KMS-11 (cell line): ENCODE measurements at regions not wholly inside any gene's neighbourhood (a gene's known extent, or its start where the extent isn't known, plus 50 kb on each side); places are given as distances from the start of the nearest gene placed in this dataset.

Experiments used
- H2AFZ ChIP-seq: fragments of 200-600 bp; sonication (generic); 2 replicates; pipeline ENCODE4 v1.6.1; 2016; ENCODE audit warnings: antibody characterized with exemption, mixed run types, low read depth
- H3K27ac ChIP-seq: fragments of 200-600 bp; sonication (generic); 2 replicates; pipeline ENCODE4 v1.6.1; 2016; ENCODE audit warnings: mild to moderate bottlenecking, mixed run types
- H3K27me3 ChIP-seq: fragments of 200-600 bp; sonication (generic); 2 replicates; pipeline ENCODE4 v1.6.1; 2017; ENCODE audit warnings: mild to moderate bottlenecking, low read depth, mixed run types, moderate library complexity; ENCODE audit not compliant: insufficient read depth
- H3K36me3 ChIP-seq: fragments of 200-600 bp; sonication (generic); 2 replicates; pipeline ENCODE4 v1.6.1; 2017; ENCODE audit warnings: mild to moderate bottlenecking, mixed run types; ENCODE audit not compliant: insufficient read depth
- H3K4me1 ChIP-seq: fragments of 200-600 bp; sonication (generic); 2 replicates; pipeline ENCODE4 v1.6.1; 2016; ENCODE audit warnings: mild to moderate bottlenecking, low read depth, mixed run types; ENCODE audit not compliant: poor library complexity, severe bottlenecking
- H3K4me2 ChIP-seq: fragments of 200-600 bp; sonication (generic); 2 replicates; pipeline ENCODE4 v1.7.0; 2016; ENCODE audit warnings: mild to moderate bottlenecking, mixed run types
- H3K4me3 ChIP-seq: fragments of 200-600 bp; sonication (generic); IDR thresholded peaks from 2 replicates; pipeline ENCODE4 v1.6.1; 2017; ENCODE audit warnings: low read depth, low read length, mixed read lengths; ENCODE audit not compliant: insufficient read depth
- H3K79me2 ChIP-seq: fragments of 200-600 bp; sonication (generic); 2 replicates; pipeline ENCODE4 v1.6.1; 2016; ENCODE audit warnings: low read depth, mixed run types; ENCODE audit not compliant: insufficient read depth
- H3K9ac ChIP-seq: fragments of 200-600 bp; sonication (generic); 2 replicates; pipeline ENCODE4 v1.6.1; 2016; ENCODE audit warnings: mild to moderate bottlenecking, mixed run types
- H4K20me1 ChIP-seq: fragments of 200-600 bp; sonication (generic); 2 replicates; pipeline ENCODE4 v1.6.1; 2016; ENCODE audit warnings: mild to moderate bottlenecking, mixed run types; ENCODE audit not compliant: insufficient read depth
- CTCF ChIP-seq: fragments of 200-600 bp; sonication (generic); conservative IDR thresholded peaks from 2 replicates; pipeline ENCODE4 v1.6.1; 2017; ENCODE audit warnings: low read depth, mild to moderate bottlenecking, antibody characterized with exemption, low read length, moderate library complexity, mixed read lengths

- Histone ChIP-seq H3K27ac (no peak overlapping the region), H3K4me3 (no peak overlapping the region), H2AFZ (no peak overlapping the region), H3K79me2 (no peaks in the 10 kb centered on the region), H3K4me2 (no peak overlapping the region), H3K36me3 (no peaks in the 10 kb centered on the region), H3K9ac (no peak overlapping the region), H3K4me1 (no peaks in the 10 kb centered on the region), H4K20me1 (no peaks in the 10 kb centered on the region), H3K27me3 (no peaks in the 10 kb centered on the region)
- no peak for TF ChIP-seq CTCF
Measured at GRCh38 chr2:4415171-4415570, 711.8 kb downstream of the DCDC2C start.

- no peak for TF ChIP-seq CTCF
Measured at GRCh38 chr2:4415810-4416413, 712.5 kb downstream of the DCDC2C start.

GRCh38 chr2:4416431-4416830, 713.1 kb downstream of the DCDC2C start:
- H3K27me3 ChIP-seq = no peaks in the 10 kb centered on the region
- no peak overlapping the region for H3K4me2 ChIP-seq
- no peak overlapping the region for H3K9ac ChIP-seq
- no peak overlapping the region for H3K27ac ChIP-seq
- no peaks in the 10 kb centered on the region for H3K79me2 ChIP-seq
- H3K4me3 ChIP-seq = no peak overlapping the region
- no peak for TF ChIP-seq CTCF
- no peaks in the 10 kb centered on the region for H3K36me3 ChIP-seq
- H4K20me1 ChIP-seq = no peaks in the 10 kb centered on the region
- no peaks in the 10 kb centered on the region for H3K4me1 ChIP-seq
- no peak overlapping the region for H2AFZ ChIP-seq

More at GRCh38 chr2:4415810-4416413, 712.5 kb downstream of the DCDC2C start:
- H3K4me3 ChIP-seq = no peak overlapping the region
- H3K4me2 ChIP-seq = no peak overlapping the region
- H3K79me2 ChIP-seq = no peaks in the 10 kb centered on the region
- H4K20me1 ChIP-seq = no peaks in the 10 kb centered on the region
- no peak overlapping the region for H2AFZ ChIP-seq
- no peak overlapping the region for H3K9ac ChIP-seq
- H3K4me1 ChIP-seq = no peaks in the 10 kb centered on the region
- H3K36me3 ChIP-seq = no peaks in the 10 kb centered on the region
- H3K27me3 ChIP-seq = no peaks in the 10 kb centered on the region
- H3K27ac ChIP-seq = no peak overlapping the region

- no peaks in the 10 kb centered on the region for H3K4me1 ChIP-seq
- H3K79me2 ChIP-seq = no peaks in the 10 kb centered on the region
- no peak for TF ChIP-seq CTCF
- no peak overlapping the region for H3K4me2 ChIP-seq
- no peak overlapping the region for H3K9ac ChIP-seq
- no peaks in the 10 kb centered on the region for H4K20me1 ChIP-seq
- no peak overlapping the region for H3K4me3 ChIP-seq
- H2AFZ ChIP-seq = no peak overlapping the region
- H3K36me3 ChIP-seq = no peaks in the 10 kb centered on the region
- no peak overlapping the region for H3K27ac ChIP-seq
- H3K27me3 ChIP-seq = no peaks in the 10 kb centered on the region
Measured at GRCh38 chr2:4417771-4418170, 714.4 kb downstream of the DCDC2C start.
